ENCODE measurements at regions not wholly inside any gene's neighbourhood (a gene's known extent, or its start where the extent isn't known, plus 50 kb on each side); places are given as distances from the start of the nearest gene placed in this dataset.
A peak's percentile ranks its signal among the peaks of the same experiment; 100 is the strongest.

DNA sequence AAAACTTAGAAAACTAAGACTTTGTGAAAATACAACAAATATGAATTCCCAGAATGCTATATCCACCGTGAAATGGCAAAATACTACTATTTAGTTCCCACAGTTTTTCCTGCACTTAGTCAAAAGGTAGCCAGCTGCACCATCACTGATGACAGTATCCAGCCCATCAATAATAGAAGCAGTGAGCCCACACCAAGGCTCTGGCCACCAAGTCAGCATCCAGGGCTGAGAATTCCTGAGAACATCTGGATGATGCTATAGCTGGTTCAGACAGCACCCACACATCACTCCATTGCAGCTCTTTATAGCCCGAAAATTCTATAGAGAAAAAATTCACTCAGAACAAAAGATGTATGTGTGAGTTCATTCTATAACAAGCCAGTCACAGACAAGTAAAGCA lies 159.1 kb upstream of the SPATS2L start:
- no peak overlapping the region for H3K9ac ChIP-seq (ENCODE audit: low read length)
- H3K9me2 ChIP-seq (replicated peaks; ENCODE audit: insufficient read depth, low read length): no peaks in the 10 kb centered on the region
- no peaks in the 10 kb centered on the region for H3K79me2 ChIP-seq (ENCODE audit: low read length)
- no peak for DNase-seq
- H3K36me3 ChIP-seq (replicated peaks; ENCODE audit: insufficient read depth, low read length): no peaks in the 10 kb centered on the region
- no peaks in the 10 kb centered on the region for H3K27me3 ChIP-seq (replicated peaks; ENCODE audit: insufficient read depth, low read length)
- H3K4me3 ChIP-seq (ENCODE audit: low read length): no peak overlapping the region
- no peak overlapping the region for H3K4me2 ChIP-seq (ENCODE audit: low read depth, low read length)
- H3K4me1 ChIP-seq (ENCODE audit: low read length): no peaks in the 10 kb centered on the region
- no peaks in the 10 kb centered on the region for H4K20me1 ChIP-seq (ENCODE audit: insufficient read depth, low read length)
- H2AFZ ChIP-seq (ENCODE audit: low read length): no peak overlapping the region
- H3K27ac ChIP-seq (ENCODE audit: low read length): no peak overlapping the region
- TF ChIP-seq, protein P1, sequence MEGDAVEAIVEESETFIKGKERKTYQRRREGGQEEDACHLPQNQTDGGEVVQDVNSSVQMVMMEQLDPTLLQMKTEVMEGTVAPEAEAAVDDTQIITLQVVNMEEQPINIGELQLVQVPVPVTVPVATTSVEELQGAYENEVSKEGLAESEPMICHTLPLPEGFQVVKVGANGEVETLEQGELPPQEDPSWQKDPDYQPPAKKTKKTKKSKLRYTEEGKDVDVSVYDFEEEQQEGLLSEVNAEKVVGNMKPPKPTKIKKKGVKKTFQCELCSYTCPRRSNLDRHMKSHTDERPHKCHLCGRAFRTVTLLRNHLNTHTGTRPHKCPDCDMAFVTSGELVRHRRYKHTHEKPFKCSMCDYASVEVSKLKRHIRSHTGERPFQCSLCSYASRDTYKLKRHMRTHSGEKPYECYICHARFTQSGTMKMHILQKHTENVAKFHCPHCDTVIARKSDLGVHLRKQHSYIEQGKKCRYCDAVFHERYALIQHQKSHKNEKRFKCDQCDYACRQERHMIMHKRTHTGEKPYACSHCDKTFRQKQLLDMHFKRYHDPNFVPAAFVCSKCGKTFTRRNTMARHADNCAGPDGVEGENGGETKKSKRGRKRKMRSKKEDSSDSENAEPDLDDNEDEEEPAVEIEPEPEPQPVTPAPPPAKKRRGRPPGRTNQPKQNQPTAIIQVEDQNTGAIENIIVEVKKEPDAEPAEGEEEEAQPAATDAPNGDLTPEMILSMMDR (IDR thresholded peaks at IDR 0.05; ENCODE audit: low read length): no peak
- TF ChIP-seq EZH2 (optimal IDR thresholded peaks at IDR 0.05; ENCODE audit: low read depth, low read length): no peak
- TF ChIP-seq EZH2phosphoT487 (IDR thresholded peaks at IDR 0.05; ENCODE audit: low read length): no peak
- no peaks in the 10 kb centered on the region for H3K9me3 ChIP-seq (replicated peaks; ENCODE audit: insufficient read depth, low read length)
- H3F3A ChIP-seq (ENCODE audit: insufficient read depth, low read length): no peaks in the 10 kb centered on the region

DNA sequence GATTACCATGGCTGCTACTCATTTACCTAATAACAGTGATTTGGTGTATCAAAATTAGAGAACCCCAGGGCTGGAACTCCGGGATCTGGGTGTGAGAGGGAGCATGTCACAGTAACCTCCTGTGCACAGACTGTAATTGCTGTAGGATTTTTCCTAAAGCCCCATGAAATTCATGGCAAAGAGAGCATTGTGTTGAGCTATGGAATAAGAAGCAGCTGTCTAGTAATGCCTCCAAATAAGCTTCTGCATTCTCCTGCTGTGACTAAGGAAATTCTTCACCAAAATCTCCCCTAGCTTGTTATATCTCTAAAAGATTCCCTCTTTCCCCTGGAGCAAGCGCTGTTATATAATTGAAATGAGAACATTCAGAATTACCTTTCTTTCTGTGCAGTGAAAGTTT lies 158.1 kb upstream of the SPATS2L start:
- no peaks in the 10 kb centered on the region for H3K9me2 ChIP-seq (replicated peaks; ENCODE audit: insufficient read depth, low read length)
- no peak overlapping the region for H2AFZ ChIP-seq (ENCODE audit: low read length)
- H3K9me3 ChIP-seq (replicated peaks; ENCODE audit: insufficient read depth, low read length): no peaks in the 10 kb centered on the region
- no peaks in the 10 kb centered on the region for H3K27me3 ChIP-seq (replicated peaks; ENCODE audit: insufficient read depth, low read length)
- H3K79me2 ChIP-seq (ENCODE audit: low read length): no peaks in the 10 kb centered on the region
- no peaks in the 10 kb centered on the region for H3F3A ChIP-seq (ENCODE audit: insufficient read depth, low read length)
- TF ChIP-seq EZH2phosphoT487 (IDR thresholded peaks at IDR 0.05; ENCODE audit: low read length): no peak
- H3K36me3 ChIP-seq (replicated peaks; ENCODE audit: insufficient read depth, low read length): no peaks in the 10 kb centered on the region
- H3K4me2 ChIP-seq (ENCODE audit: low read depth, low read length): no peak overlapping the region
- H4K20me1 ChIP-seq (ENCODE audit: insufficient read depth, low read length): no peaks in the 10 kb centered on the region
- no peaks in the 10 kb centered on the region for H3K4me1 ChIP-seq (ENCODE audit: low read length)
- H3K4me3 ChIP-seq (ENCODE audit: low read length): no peak overlapping the region
- no peak overlapping the region for H3K9ac ChIP-seq (ENCODE audit: low read length)
- no peak overlapping the region for H3K27ac ChIP-seq (ENCODE audit: low read length)
- DNase-seq: no peak

DNA sequence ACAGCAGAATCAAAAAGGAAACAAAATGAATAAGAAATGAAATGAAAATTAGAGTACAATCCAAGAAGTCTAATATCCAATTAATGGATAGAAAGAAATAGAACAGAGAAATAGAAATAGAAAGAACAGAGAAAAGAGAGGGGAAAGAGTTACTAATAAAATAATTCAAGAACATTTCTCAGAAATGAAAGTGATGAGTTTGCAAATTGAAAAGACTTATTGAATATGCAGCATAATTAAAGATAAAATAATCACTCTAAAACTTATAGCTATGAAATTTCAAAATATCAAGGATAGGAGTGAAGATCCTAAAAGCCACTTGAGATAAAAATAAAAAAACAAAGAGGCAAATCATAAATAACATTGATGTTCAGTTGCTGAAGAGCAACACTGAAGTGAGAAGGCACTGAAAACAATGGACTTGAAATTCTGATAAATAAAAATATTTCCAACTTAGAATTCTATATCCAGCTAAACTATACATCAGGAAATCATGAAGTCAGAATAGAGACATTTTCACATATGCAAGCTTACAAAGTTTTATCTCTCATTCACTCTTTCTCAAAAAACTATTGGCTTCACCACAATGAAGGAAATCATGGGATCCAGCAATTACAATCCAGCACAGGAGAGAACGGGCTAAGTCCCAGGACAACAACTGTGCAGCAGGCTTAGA lies 155.9 kb upstream of the SPATS2L start:
- H3K4me2 ChIP-seq (ENCODE audit: low read depth, low read length): no peak overlapping the region

DNA sequence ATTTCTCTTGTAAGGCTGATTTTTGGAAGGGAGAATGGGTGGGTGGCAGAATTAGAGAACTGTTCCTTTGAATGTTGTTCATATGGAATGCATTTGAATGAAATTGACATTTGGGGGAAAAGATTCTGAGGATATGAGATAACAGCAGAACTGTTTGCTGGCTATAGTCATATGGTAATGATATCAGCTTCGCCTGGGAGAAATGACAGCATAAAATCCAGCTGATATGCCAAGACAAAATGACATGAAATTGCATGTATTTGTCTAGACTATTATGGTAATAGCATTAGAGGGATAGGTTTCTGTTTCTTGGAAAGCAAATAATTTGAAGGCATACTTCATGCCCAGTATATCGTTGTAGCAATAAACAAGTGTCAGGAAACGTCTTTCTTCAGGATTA lies 150.8 kb upstream of the SPATS2L start:
- no peaks in the 10 kb centered on the region for H3K4me1 ChIP-seq (ENCODE audit: low read length)
- no peaks in the 10 kb centered on the region for H3K9me3 ChIP-seq (replicated peaks; ENCODE audit: insufficient read depth, low read length)
- H3F3A ChIP-seq (ENCODE audit: insufficient read depth, low read length): no peaks in the 10 kb centered on the region
- DNase-seq: no peak
- no peaks in the 10 kb centered on the region for H3K27me3 ChIP-seq (replicated peaks; ENCODE audit: insufficient read depth, low read length)
- H2AFZ ChIP-seq (ENCODE audit: low read length): 0 out of 2 replicates have a peak overlapping the region, but pooled peaks have one; percentile 13
- TF ChIP-seq, protein P1 (IDR thresholded peaks at IDR 0.05; ENCODE audit: low read length): no peak
- TF ChIP-seq EZH2 (optimal IDR thresholded peaks at IDR 0.05; ENCODE audit: low read depth, low read length): no peak
- no peak for TF ChIP-seq EZH2phosphoT487 (IDR thresholded peaks at IDR 0.05; ENCODE audit: low read length)
- H3K27ac ChIP-seq (ENCODE audit: low read length): no peak overlapping the region
- no peaks in the 10 kb centered on the region for H4K20me1 ChIP-seq (ENCODE audit: insufficient read depth, low read length)
- no peaks in the 10 kb centered on the region for H3K79me2 ChIP-seq (ENCODE audit: low read length)
- H3K4me2 ChIP-seq (ENCODE audit: low read depth, low read length): no peak overlapping the region
- H3K9me2 ChIP-seq (replicated peaks; ENCODE audit: insufficient read depth, low read length): no peaks in the 10 kb centered on the region
- no peak overlapping the region for H3K4me3 ChIP-seq (ENCODE audit: low read length)
- H3K9ac ChIP-seq (ENCODE audit: low read length): no peak overlapping the region
- H3K36me3 ChIP-seq (replicated peaks; ENCODE audit: insufficient read depth, low read length): no peaks in the 10 kb centered on the region

More for the DNA sequence above, 155.9 kb upstream of the SPATS2L start:
- no peak for DNase-seq
- no peaks in the 10 kb centered on the region for H3K79me2 ChIP-seq (ENCODE audit: low read length)
- no peaks in the 10 kb centered on the region for H3K4me1 ChIP-seq (ENCODE audit: low read length)
- no peak overlapping the region for H2AFZ ChIP-seq (ENCODE audit: low read length)
- H3K9me3 ChIP-seq (replicated peaks; ENCODE audit: insufficient read depth, low read length): no peaks in the 10 kb centered on the region
- H3K4me3 ChIP-seq (ENCODE audit: low read length): no peak overlapping the region
- H3K27me3 ChIP-seq (replicated peaks; ENCODE audit: insufficient read depth, low read length): no peaks in the 10 kb centered on the region
- H4K20me1 ChIP-seq (ENCODE audit: insufficient read depth, low read length): no peaks in the 10 kb centered on the region
- H3K9ac ChIP-seq (ENCODE audit: low read length): no peak overlapping the region
- no peaks in the 10 kb centered on the region for H3K9me2 ChIP-seq (replicated peaks; ENCODE audit: insufficient read depth, low read length)
- TF ChIP-seq EZH2phosphoT487 (IDR thresholded peaks at IDR 0.05; ENCODE audit: low read length) (no peak), EZH2 (optimal IDR thresholded peaks at IDR 0.05; ENCODE audit: low read depth, low read length) (no peak)
- TF ChIP-seq, protein P1 (IDR thresholded peaks at IDR 0.05; ENCODE audit: low read length): no peak
- no peaks in the 10 kb centered on the region for H3F3A ChIP-seq (ENCODE audit: insufficient read depth, low read length)
- H3K27ac ChIP-seq (ENCODE audit: low read length): no peak overlapping the region
- no peaks in the 10 kb centered on the region for H3K36me3 ChIP-seq (replicated peaks; ENCODE audit: insufficient read depth, low read length)
